H9 (cell line): ENCODE measurements at regions not wholly inside any gene's neighbourhood (a gene's known extent, or its start where the extent isn't known, plus 50 kb on each side); places are given as distances from the start of the nearest gene placed in this dataset.
A peak's percentile ranks its signal among the peaks of the same experiment; 100 is the strongest.
"Not testable (repeated sequence)": the region's sequence is repeated elsewhere in the genome, so short reads cannot be mapped to it uniquely, and the experiment has no call there.

Source experiments
- DNase-seq: peaks from one replicate; pipeline ENCODE4 v3.0.0-alpha.2; 2017
- H2AFZ ChIP-seq: one replicate; pipeline ENCODE4 v1.6.1; 2013; ENCODE audit warnings: mild to moderate bottlenecking, low read length, control low read depth, moderate library complexity
- H2AK5ac ChIP-seq: 2 replicates; pipeline ENCODE4 v1.6.1; 2013; ENCODE audit warnings: low read length, control low read depth, mixed read lengths; ENCODE audit not compliant: insufficient read length
- H2BK120ac ChIP-seq: one replicate; pipeline ENCODE4 v1.6.1; 2013; ENCODE audit warnings: low read depth, mild to moderate bottlenecking, low read length, control low read depth, inconsistent platforms; ENCODE audit not compliant: poor library complexity, severe bottlenecking
- H2BK12ac ChIP-seq: 2 replicates; pipeline ENCODE4 v1.6.1; 2013; ENCODE audit warnings: low read length, control low read depth, mixed read lengths, low read depth; ENCODE audit not compliant: insufficient read length
- H2BK15ac ChIP-seq: 2 replicates; pipeline ENCODE4 v1.6.1; 2013; ENCODE audit warnings: low read depth, low read length, control low read depth
- H2BK20ac ChIP-seq: one replicate; pipeline ENCODE4 v1.6.1; 2013; ENCODE audit warnings: low read depth, mild to moderate bottlenecking, low read length, control low read depth, inconsistent platforms; ENCODE audit not compliant: poor library complexity, severe bottlenecking
- H2BK5ac ChIP-seq: 2 replicates; pipeline ENCODE4 v1.6.1; 2013; ENCODE audit warnings: low read length, control low read depth, mixed read lengths; ENCODE audit not compliant: insufficient read length
- H3K14ac ChIP-seq: 2 replicates; pipeline ENCODE4 v1.6.1; 2013; ENCODE audit warnings: low read length, control low read depth; ENCODE audit not compliant: insufficient read depth
- H3K18ac ChIP-seq: 2 replicates; pipeline ENCODE4 v1.6.1; 2013; ENCODE audit warnings: low read depth, mild to moderate bottlenecking, mixed read lengths, low read length, control low read depth; ENCODE audit not compliant: insufficient read length
- H3K23ac ChIP-seq: 2 replicates; pipeline ENCODE4 v1.6.1; 2013; ENCODE audit warnings: low read length, control low read depth, mixed read lengths, low read depth; ENCODE audit not compliant: insufficient read length
- H3K23me2 ChIP-seq: 2 replicates; pipeline ENCODE4 v1.6.1; 2013; ENCODE audit warnings: low read depth, mild to moderate bottlenecking, mixed read lengths, low read length, control low read depth; ENCODE audit not compliant: insufficient read length, poor library complexity, severe bottlenecking
- H3K27ac ChIP-seq: 2 replicates; pipeline ENCODE4 v1.5.1; 2013; ENCODE audit warnings: low read length, control low read depth, mixed read lengths, low read depth; ENCODE audit not compliant: insufficient read length
- H3K27me3 ChIP-seq: 2 replicates; pipeline ENCODE4 v1.6.1; 2013; ENCODE audit warnings: low read length, control low read depth, inconsistent platforms; ENCODE audit not compliant: insufficient read depth
- H3K4ac ChIP-seq: 2 replicates; pipeline ENCODE4 v1.6.1; 2013; ENCODE audit warnings: low read depth, mild to moderate bottlenecking, control low read depth, inconsistent platforms, low read length, moderate library complexity
- H3K4me1 ChIP-seq: 2 replicates; pipeline ENCODE4 v1.6.1; 2013; ENCODE audit warnings: low read length, control low read depth, inconsistent platforms; ENCODE audit not compliant: insufficient read depth
- H3K4me2 ChIP-seq: 2 replicates; pipeline ENCODE4 v1.6.1; 2013; ENCODE audit warnings: low read length, control low read depth, mixed read lengths; ENCODE audit not compliant: insufficient read length, insufficient read depth
- H3K56ac ChIP-seq: 2 replicates; pipeline ENCODE4 v1.6.1; 2013; ENCODE audit warnings: low read depth, mild to moderate bottlenecking, mixed read lengths, low read length, control low read depth; ENCODE audit not compliant: insufficient read length
- H3K79me1 ChIP-seq: 2 replicates; pipeline ENCODE4 v1.6.1; 2013; ENCODE audit warnings: low read depth, mild to moderate bottlenecking, moderate library complexity, low read length, control low read depth, inconsistent platforms; ENCODE audit not compliant: insufficient read depth, poor library complexity, severe bottlenecking
- H3K79me2 ChIP-seq: 2 replicates; pipeline ENCODE4 v1.6.1; 2013; ENCODE audit warnings: low read length, control low read depth, inconsistent platforms; ENCODE audit not compliant: insufficient read depth
- H3K9ac ChIP-seq: 2 replicates; pipeline ENCODE4 v1.6.1; 2013; ENCODE audit warnings: low read length, control low read depth, mixed read lengths; ENCODE audit not compliant: insufficient read length; ENCODE audit errors: extremely low read depth
- H3K9me3 ChIP-seq: one replicate; pipeline ENCODE4 v1.6.1; 2013; ENCODE audit warnings: low read depth, low read length, inconsistent platforms; ENCODE audit not compliant: control insufficient read depth
- H3T11ph ChIP-seq: one replicate; pipeline ENCODE4 v1.6.1; 2013; ENCODE audit warnings: mild to moderate bottlenecking, low read length, control low read depth, inconsistent platforms
- H4K20me1 ChIP-seq: one replicate; pipeline ENCODE4 v1.6.1; 2013; ENCODE audit not compliant: control insufficient read depth, insufficient read length, insufficient read depth
- H4K5ac ChIP-seq: 2 replicates; pipeline ENCODE4 v1.6.1; 2013; ENCODE audit warnings: low read depth, mild to moderate bottlenecking, mixed read lengths, low read length, control low read depth; ENCODE audit not compliant: insufficient read length
- H4K8ac ChIP-seq: replicated peaks from 2 replicates; pipeline ENCODE4 v1.6.1; 2013; ENCODE audit warnings: low read length, control low read depth, mixed read lengths, low read depth; ENCODE audit not compliant: insufficient read length
- H4K91ac ChIP-seq: 2 replicates; pipeline ENCODE4 v1.6.1; 2013; ENCODE audit warnings: low read depth, mild to moderate bottlenecking, moderate library complexity, mixed read lengths, low read length, control low read depth; ENCODE audit not compliant: insufficient read length
- H3K27ac Mint-ChIP-seq, 3 experiments: 2 replicates in 2 of 3; 3 replicates in 1 of 3; pipeline ENCODE4 v1.8.0; 2020 to 2021; ENCODE audit warnings: mixed read lengths in 3 of 3, mild to moderate bottlenecking in 1 of 3, moderate library complexity in 1 of 3
- H3K27me3 Mint-ChIP-seq: 2 replicates; pipeline ENCODE4 v1.8.0; 2021; ENCODE audit warnings: low read depth, mild to moderate bottlenecking, moderate library complexity, mixed read lengths
- H3K36me3 Mint-ChIP-seq, 3 experiments: 2 replicates in 2 of 3; 3 replicates in 1 of 3; pipeline ENCODE4 v1.8.0; 2020 to 2021; ENCODE audit warnings: low read depth in 3 of 3, mixed read lengths in 3 of 3; ENCODE audit not compliant: insufficient read depth in 1 of 3
- H3K4me1 Mint-ChIP-seq, 2 experiments: 2 replicates each; pipeline ENCODE4 v1.8.0; 2020; ENCODE audit warnings: mixed read lengths in 2 of 2
- H3K4me3 Mint-ChIP-seq, 2 experiments: 2 replicates in 1 of 2; 3 replicates in 1 of 2; pipeline ENCODE4 v1.8.0; 2020 to 2021; ENCODE audit warnings: mild to moderate bottlenecking in 2 of 2, mixed read lengths in 2 of 2, moderate library complexity in 1 of 2
- H3K9me3 Mint-ChIP-seq, 2 experiments: 2 replicates in 1 of 2; 3 replicates in 1 of 2; pipeline ENCODE4 v1.8.0; 2020; ENCODE audit warnings: mild to moderate bottlenecking in 2 of 2, mixed read lengths in 2 of 2, moderate library complexity in 1 of 2
- WGBS: extraction: QIAGEN DNeasy Blood & Tissue Kit; methylation state at CpG from one replicate; pipeline ENCODE4 v1.1.7; 2013; ENCODE audit warnings: missing lambda C conversion rate, low lambda C conversion rate, mixed read lengths; ENCODE audit not compliant: insufficient read length; ENCODE audit errors: extremely low coverage; 5-methylcytosine and 5-hydroxymethylcytosine counted together
- TF ChIP-seq, protein P1 (sequence below): fragments of 200-600 bp; sonication (generic); conservative IDR thresholded peaks from 3 replicates; pipeline ENCODE4 v1.8.0; 2021; ENCODE audit warnings: antibody characterized with exemption, mild to moderate bottlenecking

DNA sequence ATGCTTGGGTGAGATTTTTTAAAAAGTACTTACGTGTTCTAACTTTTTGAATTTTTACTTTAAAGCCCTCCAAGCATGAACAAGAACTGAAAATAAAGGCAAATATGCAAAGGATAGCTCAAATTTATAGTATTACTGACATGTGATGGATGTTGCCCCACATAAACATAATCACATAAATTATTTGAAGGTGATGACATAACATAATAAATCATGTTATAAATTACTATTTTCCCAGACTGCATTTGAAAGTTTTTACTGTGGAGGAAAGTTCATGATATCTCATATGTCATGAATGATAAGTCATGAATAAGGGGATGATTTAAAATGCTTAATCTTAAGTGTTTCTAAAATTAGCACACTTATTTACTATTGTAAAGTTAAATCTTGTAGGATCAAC, 705.7 kb upstream of the SLITRK1 start:
- H3K23me2 ChIP-seq: no peaks in the 10 kb centered on the region
- no peaks in the 10 kb centered on the region for H3K27me3 ChIP-seq
- H2AFZ ChIP-seq: no peak overlapping the region
- no CpG with 5 or more reads among the region's 1 CpG for WGBS
- no peak overlapping the region for H4K8ac ChIP-seq
- no peak overlapping the region for H3K23ac ChIP-seq
- no peak for DNase-seq
- no peak overlapping the region for H2BK20ac ChIP-seq
- H3T11ph ChIP-seq: no peak overlapping the region
- Mint-ChIP-seq H3K27ac (no peak overlapping the region), H3K4me3 (no peak overlapping the region), H3K36me3 (no peaks in the 10 kb centered on the region), H3K27me3 (no peaks in the 10 kb centered on the region), H3K4me1 (peaks cover 26 to 31% of the 10 kb centered on the region in 2 experiments), H3K9me3 (no peaks in the 10 kb centered on the region)
- no peak overlapping the region for H2AK5ac ChIP-seq
- H3K79me1 ChIP-seq: no peaks in the 10 kb centered on the region
- no peak overlapping the region for H3K9ac ChIP-seq
- H3K4me1 ChIP-seq: no peaks in the 10 kb centered on the region
- no peak overlapping the region for H2BK15ac ChIP-seq
- no peak overlapping the region for H3K18ac ChIP-seq
- no peak overlapping the region for H2BK5ac ChIP-seq
- no peak overlapping the region for H3K4ac ChIP-seq
- no peak overlapping the region for H3K56ac ChIP-seq
- H3K79me2 ChIP-seq: no peaks in the 10 kb centered on the region
- TF ChIP-seq, protein P1, sequence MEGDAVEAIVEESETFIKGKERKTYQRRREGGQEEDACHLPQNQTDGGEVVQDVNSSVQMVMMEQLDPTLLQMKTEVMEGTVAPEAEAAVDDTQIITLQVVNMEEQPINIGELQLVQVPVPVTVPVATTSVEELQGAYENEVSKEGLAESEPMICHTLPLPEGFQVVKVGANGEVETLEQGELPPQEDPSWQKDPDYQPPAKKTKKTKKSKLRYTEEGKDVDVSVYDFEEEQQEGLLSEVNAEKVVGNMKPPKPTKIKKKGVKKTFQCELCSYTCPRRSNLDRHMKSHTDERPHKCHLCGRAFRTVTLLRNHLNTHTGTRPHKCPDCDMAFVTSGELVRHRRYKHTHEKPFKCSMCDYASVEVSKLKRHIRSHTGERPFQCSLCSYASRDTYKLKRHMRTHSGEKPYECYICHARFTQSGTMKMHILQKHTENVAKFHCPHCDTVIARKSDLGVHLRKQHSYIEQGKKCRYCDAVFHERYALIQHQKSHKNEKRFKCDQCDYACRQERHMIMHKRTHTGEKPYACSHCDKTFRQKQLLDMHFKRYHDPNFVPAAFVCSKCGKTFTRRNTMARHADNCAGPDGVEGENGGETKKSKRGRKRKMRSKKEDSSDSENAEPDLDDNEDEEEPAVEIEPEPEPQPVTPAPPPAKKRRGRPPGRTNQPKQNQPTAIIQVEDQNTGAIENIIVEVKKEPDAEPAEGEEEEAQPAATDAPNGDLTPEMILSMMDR: no peak
- H4K20me1 ChIP-seq: no peaks in the 10 kb centered on the region
- H3K9me3 ChIP-seq: no peaks in the 10 kb centered on the region
- no peak overlapping the region for H3K4me2 ChIP-seq
- H4K91ac ChIP-seq: no peak overlapping the region
- H3K27ac ChIP-seq: no peak overlapping the region
- H2BK12ac ChIP-seq: no peak overlapping the region
- H4K5ac ChIP-seq: no peak overlapping the region
- H2BK120ac ChIP-seq: no peak overlapping the region
- no peak overlapping the region for H3K14ac ChIP-seq

DNA sequence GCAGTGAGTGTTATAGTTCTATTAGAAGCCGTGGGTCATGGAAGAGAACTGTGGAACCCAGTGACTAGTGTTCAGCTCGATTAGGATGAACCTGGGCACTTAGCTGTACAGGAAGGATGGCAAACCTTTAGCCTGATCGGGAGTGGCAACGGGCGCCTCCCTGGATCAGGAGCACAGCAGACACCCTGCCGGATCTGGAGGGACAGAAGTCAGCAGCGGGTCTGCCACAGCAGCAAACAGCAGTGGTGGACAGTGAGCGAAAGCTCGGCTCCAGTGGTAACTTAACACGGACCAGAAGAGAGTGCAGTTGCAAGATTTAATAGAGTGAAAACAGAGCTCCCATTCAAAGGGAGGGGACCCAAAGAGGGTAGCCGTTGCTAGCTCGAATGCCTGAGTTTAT, 697.6 kb upstream of the SLITRK1 start:
- H3T11ph ChIP-seq, H4K8ac ChIP-seq, H2BK15ac ChIP-seq, H3K23ac ChIP-seq, H2BK120ac ChIP-seq, H3K4me1 ChIP-seq, H3K9ac ChIP-seq, H3K14ac ChIP-seq, H3K4me2 ChIP-seq, H3K4me3 Mint-ChIP-seq, H3K27me3 ChIP-seq, H2BK20ac ChIP-seq, H3K4me1 Mint-ChIP-seq, H3K79me1 ChIP-seq, H3K18ac ChIP-seq, H3K36me3 Mint-ChIP-seq, H3K23me2 ChIP-seq, H2BK5ac ChIP-seq, H4K91ac ChIP-seq, H3K27me3 Mint-ChIP-seq, H4K5ac ChIP-seq, H3K27ac ChIP-seq, H3K9me3 ChIP-seq, H2AFZ ChIP-seq, DNase-seq, H3K56ac ChIP-seq, H3K4ac ChIP-seq, H4K20me1 ChIP-seq, H2BK12ac ChIP-seq, H3K79me2 ChIP-seq, H2AK5ac ChIP-seq: not testable (repeated sequence)
- WGBS: no CpG with 5 or more reads among the region's 12 CpGs
- H3K9me3 Mint-ChIP-seq: peaks cover 0 to 13% of the 10 kb centered on the region in 2 experiments; a peak in 2 of 5 replicates
- 0 out of 7 replicates have a peak overlapping the region, but pooled peaks of 1 of the 3 experiments have one; percentile 70 for H3K27ac Mint-ChIP-seq
